ENCODE measurements at regions not wholly inside any gene's neighbourhood (a gene's known extent, or its start where the extent isn't known, plus 50 kb on each side); places are given as distances from the start of the nearest gene placed in this dataset.

GRCh38 chr5:96283589-96283988, 149.5 kb downstream of the PCSK1 start:
- no peak for TF ChIP-seq CTCF (IDR thresholded peaks at IDR 0.05)
- TF ChIP-seq EP300 (IDR thresholded peaks at IDR 0.05) = no peak

Measured in sigmoid colon (tissue), 4 donors.